ENCODE measurements at regions not wholly inside any gene's neighbourhood (a gene's known extent, or its start where the extent isn't known, plus 50 kb on each side); places are given as distances from the start of the nearest gene placed in this dataset.

- H3K4me3 ChIP-seq (replicated peaks; ENCODE audit: insufficient read depth, low read length): no peak overlapping the region
- H3K27me3 ChIP-seq (ENCODE audit: insufficient read depth, poor library complexity, severe bottlenecking): no peaks in the 10 kb centered on the region
- H3K27ac ChIP-seq (replicated peaks): no peak overlapping the region
- DNase-seq (ENCODE audit: low read depth in 1 of 2, low spot score in 1 of 2): no peak
- TF ChIP-seq, protein P1, sequence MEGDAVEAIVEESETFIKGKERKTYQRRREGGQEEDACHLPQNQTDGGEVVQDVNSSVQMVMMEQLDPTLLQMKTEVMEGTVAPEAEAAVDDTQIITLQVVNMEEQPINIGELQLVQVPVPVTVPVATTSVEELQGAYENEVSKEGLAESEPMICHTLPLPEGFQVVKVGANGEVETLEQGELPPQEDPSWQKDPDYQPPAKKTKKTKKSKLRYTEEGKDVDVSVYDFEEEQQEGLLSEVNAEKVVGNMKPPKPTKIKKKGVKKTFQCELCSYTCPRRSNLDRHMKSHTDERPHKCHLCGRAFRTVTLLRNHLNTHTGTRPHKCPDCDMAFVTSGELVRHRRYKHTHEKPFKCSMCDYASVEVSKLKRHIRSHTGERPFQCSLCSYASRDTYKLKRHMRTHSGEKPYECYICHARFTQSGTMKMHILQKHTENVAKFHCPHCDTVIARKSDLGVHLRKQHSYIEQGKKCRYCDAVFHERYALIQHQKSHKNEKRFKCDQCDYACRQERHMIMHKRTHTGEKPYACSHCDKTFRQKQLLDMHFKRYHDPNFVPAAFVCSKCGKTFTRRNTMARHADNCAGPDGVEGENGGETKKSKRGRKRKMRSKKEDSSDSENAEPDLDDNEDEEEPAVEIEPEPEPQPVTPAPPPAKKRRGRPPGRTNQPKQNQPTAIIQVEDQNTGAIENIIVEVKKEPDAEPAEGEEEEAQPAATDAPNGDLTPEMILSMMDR (IDR thresholded peaks at IDR 0.05; ENCODE audit: insufficient read depth, low read length): no peak
These were observed 190.5 kb upstream of the PIRT start for GRCh38 chr17:11028349-11028748.

- Histone ChIP-seq H3K27me3 (ENCODE audit: insufficient read depth, poor library complexity, severe bottlenecking) (no peaks in the 10 kb centered on the region), H3K27ac (replicated peaks) (no peak overlapping the region), H3K4me3 (replicated peaks; ENCODE audit: insufficient read depth, low read length) (no peak overlapping the region)
- TF ChIP-seq, protein P2, sequence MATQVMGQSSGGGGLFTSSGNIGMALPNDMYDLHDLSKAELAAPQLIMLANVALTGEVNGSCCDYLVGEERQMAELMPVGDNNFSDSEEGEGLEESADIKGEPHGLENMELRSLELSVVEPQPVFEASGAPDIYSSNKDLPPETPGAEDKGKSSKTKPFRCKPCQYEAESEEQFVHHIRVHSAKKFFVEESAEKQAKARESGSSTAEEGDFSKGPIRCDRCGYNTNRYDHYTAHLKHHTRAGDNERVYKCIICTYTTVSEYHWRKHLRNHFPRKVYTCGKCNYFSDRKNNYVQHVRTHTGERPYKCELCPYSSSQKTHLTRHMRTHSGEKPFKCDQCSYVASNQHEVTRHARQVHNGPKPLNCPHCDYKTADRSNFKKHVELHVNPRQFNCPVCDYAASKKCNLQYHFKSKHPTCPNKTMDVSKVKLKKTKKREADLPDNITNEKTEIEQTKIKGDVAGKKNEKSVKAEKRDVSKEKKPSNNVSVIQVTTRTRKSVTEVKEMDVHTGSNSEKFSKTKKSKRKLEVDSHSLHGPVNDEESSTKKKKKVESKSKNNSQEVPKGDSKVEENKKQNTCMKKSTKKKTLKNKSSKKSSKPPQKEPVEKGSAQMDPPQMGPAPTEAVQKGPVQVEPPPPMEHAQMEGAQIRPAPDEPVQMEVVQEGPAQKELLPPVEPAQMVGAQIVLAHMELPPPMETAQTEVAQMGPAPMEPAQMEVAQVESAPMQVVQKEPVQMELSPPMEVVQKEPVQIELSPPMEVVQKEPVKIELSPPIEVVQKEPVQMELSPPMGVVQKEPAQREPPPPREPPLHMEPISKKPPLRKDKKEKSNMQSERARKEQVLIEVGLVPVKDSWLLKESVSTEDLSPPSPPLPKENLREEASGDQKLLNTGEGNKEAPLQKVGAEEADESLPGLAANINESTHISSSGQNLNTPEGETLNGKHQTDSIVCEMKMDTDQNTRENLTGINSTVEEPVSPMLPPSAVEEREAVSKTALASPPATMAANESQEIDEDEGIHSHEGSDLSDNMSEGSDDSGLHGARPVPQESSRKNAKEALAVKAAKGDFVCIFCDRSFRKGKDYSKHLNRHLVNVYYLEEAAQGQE (IDR thresholded peaks at IDR 0.05; ENCODE audit: insufficient replicate concordance, low read depth): no peak
- no peak for TF ChIP-seq POLR2AphosphoS5 (IDR thresholded peaks at IDR 0.05; ENCODE audit: low read depth)
- TF ChIP-seq SPI1 (IDR thresholded peaks at IDR 0.05; ENCODE audit: borderline replicate concordance, low read depth): no peak
- TF ChIP-seq, protein P1 (IDR thresholded peaks at IDR 0.05; ENCODE audit: insufficient read depth, low read length): no peak
- TF ChIP-seq GABPA (IDR thresholded peaks at IDR 0.05; ENCODE audit: low read depth): no peak
- no peak for DNase-seq (ENCODE audit: low read depth in 1 of 2, low spot score in 1 of 2)
These were observed 189.0 kb upstream of the PIRT start for GRCh38 chr17:11026903-11027302.

- TF ChIP-seq, protein P2 (IDR thresholded peaks at IDR 0.05; ENCODE audit: insufficient replicate concordance, low read depth): no peak
- TF ChIP-seq GABPA (IDR thresholded peaks at IDR 0.05; ENCODE audit: low read depth): no peak
- Histone ChIP-seq H3K27me3 (ENCODE audit: insufficient read depth, poor library complexity, severe bottlenecking) (no peaks in the 10 kb centered on the region), H3K4me3 (replicated peaks; ENCODE audit: insufficient read depth, low read length) (no peak overlapping the region), H3K27ac (replicated peaks) (no peak overlapping the region)
- DNase-seq (ENCODE audit: low read depth in 1 of 2, low spot score in 1 of 2): no peak
These were observed 186.0 kb upstream of the PIRT start for GRCh38 chr17:11023639-11024479.

DNA sequence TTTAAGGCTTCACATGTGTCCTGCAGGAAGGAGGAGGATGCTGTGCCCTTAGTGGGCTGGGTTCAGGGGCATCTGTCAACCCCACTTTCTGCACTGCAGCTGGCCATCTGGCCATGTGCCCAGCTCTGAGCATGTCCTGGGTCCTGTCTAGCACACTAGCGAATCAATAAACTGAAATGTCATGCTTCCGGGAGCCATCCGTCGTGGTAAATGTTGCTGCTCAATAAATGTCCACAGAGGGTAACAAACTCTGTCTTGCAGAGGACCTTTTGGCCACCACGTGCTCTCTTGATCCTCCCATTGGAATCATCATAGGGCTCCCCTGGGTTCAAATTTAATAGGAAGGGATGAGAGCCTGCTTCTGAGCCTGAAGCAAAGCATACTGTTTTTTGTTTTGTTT, 168.6 kb upstream of the PIRT start:
- Histone ChIP-seq H3K27ac (replicated peaks) (no peak overlapping the region), H3K27me3 (ENCODE audit: insufficient read depth, poor library complexity, severe bottlenecking) (no peaks in the 10 kb centered on the region), H3K4me3 (replicated peaks; ENCODE audit: insufficient read depth, low read length) (no peak overlapping the region)
- TF ChIP-seq SPI1 (IDR thresholded peaks at IDR 0.05; ENCODE audit: borderline replicate concordance, low read depth) (no peak), GABPA (IDR thresholded peaks at IDR 0.05; ENCODE audit: low read depth) (no peak)
- TF ChIP-seq, protein P2 (IDR thresholded peaks at IDR 0.05; ENCODE audit: insufficient replicate concordance, low read depth): no peak
- DNase-seq (ENCODE audit: low read depth in 1 of 2, low spot score in 1 of 2): no peak

Measured in HL-60 (cell line).